HepG2 (cell line): ENCODE measurements at regions not wholly inside any gene's neighbourhood (a gene's known extent, or its start where the extent isn't known, plus 50 kb on each side); places are given as distances from the start of the nearest gene placed in this dataset.
A peak's percentile ranks its signal among the peaks of the same experiment; 100 is the strongest.

ENCODE experiments used
- ATF7 ChIP-seq, 2 experiments: fragments of 450-650 bp in 1 of 2; sonication (generic) in 1 of 2; formaldehyde crosslinking in 1 of 2; IDR thresholded peaks; 2 replicates each; pipeline versions ENCODE4 v1.4.0 to v1.6.1; 2016 to 2020; ENCODE audit warnings: antibody characterized with exemption in 1 of 2, mild to moderate bottlenecking in 1 of 2, missing genetic modification reagents in 1 of 2
- KDM3A ChIP-seq: IDR thresholded peaks from 2 replicates; pipeline ENCODE4 v1.6.1; 2018; ENCODE audit warnings: low read depth, missing compliant biosample characterization
- KDM6A ChIP-seq: IDR thresholded peaks from 2 replicates; pipeline ENCODE4 v1.6.1; 2016; ENCODE audit warnings: low read depth
- MXI1 ChIP-seq: IDR thresholded peaks from 3 replicates; pipeline ENCODE4 v1.6.1; 2012; ENCODE audit warnings: low read depth, low read length, inconsistent platforms, borderline replicate concordance
- RBFOX2 ChIP-seq: fragments of 200-400 bp; formaldehyde crosslinking; IDR thresholded peaks from 2 replicates; pipeline ENCODE4 v1.6.1; 2017; ENCODE audit warnings: low read depth, mild to moderate bottlenecking, low read length
- RFX3 ChIP-seq: IDR thresholded peaks from 2 replicates; pipeline ENCODE4 v1.6.1; 2016; ENCODE audit warnings: missing biosample characterization, missing genetic modification reagents
- SIX1 ChIP-seq: sonication (generic); formaldehyde crosslinking; IDR thresholded peaks from 2 replicates; pipeline ENCODE4 v1.4.0; 2020; ENCODE audit warnings: missing genetic modification reagents, borderline replicate concordance
- SMARCE1 ChIP-seq: fragments of 450-650 bp; IDR thresholded peaks from 2 replicates; pipeline ENCODE4 v1.6.1; 2017; ENCODE audit warnings: borderline replicate concordance
- SMYD3 ChIP-seq: sonication (generic); formaldehyde crosslinking; IDR thresholded peaks from 2 replicates; pipeline ENCODE4 v1.8.1; 2023; ENCODE audit warnings: mild to moderate bottlenecking, missing genetic modification reagents
- SNAI1 ChIP-seq: sonication (generic); formaldehyde crosslinking; IDR thresholded peaks from 2 replicates; pipeline ENCODE4 v1.5.0; 2020; ENCODE audit warnings: mild to moderate bottlenecking, missing genetic modification reagents, borderline replicate concordance
- SP1 ChIP-seq, 2 experiments: fragments of 450-650 bp in 1 of 2; sonication (generic) in 1 of 2; formaldehyde crosslinking in 1 of 2; IDR thresholded peaks; 2 replicates each; pipeline versions ENCODE4 v1.4.0 to v1.6.1; 2016 to 2020; ENCODE audit warnings: missing genetic modification reagents in 1 of 2
- THAP7 ChIP-seq: sonication (generic); formaldehyde crosslinking; IDR thresholded peaks from 2 replicates; pipeline ENCODE4 v1.8.1; 2023; ENCODE audit warnings: mild to moderate bottlenecking, missing genetic modification reagents
- ZNF143 ChIP-seq: sonication (generic); formaldehyde crosslinking; IDR thresholded peaks from 2 replicates; pipeline ENCODE4 v1.4.0; 2020; ENCODE audit warnings: missing genetic modification reagents
- ZNF263 ChIP-seq: sonication (generic); formaldehyde crosslinking; IDR thresholded peaks from 2 replicates; pipeline ENCODE4 v1.4.0; 2020; ENCODE audit warnings: missing genetic modification reagents
- ZNF549 ChIP-seq: sonication (generic); formaldehyde crosslinking; IDR thresholded peaks from 2 replicates; pipeline ENCODE4 v1.5.0; 2020; ENCODE audit warnings: missing genetic modification reagents
- ZNF615 ChIP-seq: sonication (generic); formaldehyde crosslinking; IDR thresholded peaks from 2 replicates; pipeline ENCODE4 v1.5.0; 2020; ENCODE audit warnings: mild to moderate bottlenecking, missing genetic modification reagents, borderline replicate concordance
- ZNF768 ChIP-seq: sonication (generic); formaldehyde crosslinking; IDR thresholded peaks from 2 replicates; pipeline ENCODE4 v1.4.0; 2020; ENCODE audit warnings: missing genetic modification reagents
- TF ChIP-seq, protein P1 (sequence below): sonication (generic); formaldehyde crosslinking; IDR thresholded peaks from 2 replicates; pipeline ENCODE4 v1.5.0; 2020; ENCODE audit warnings: mild to moderate bottlenecking, low read depth, missing genetic modification reagents, borderline replicate concordance
- TF ChIP-seq, protein P2 (sequence below): sonication (generic); formaldehyde crosslinking; IDR thresholded peaks from 2 replicates; pipeline ENCODE4 v1.5.0; 2020; ENCODE audit warnings: missing genetic modification reagents
- TF ChIP-seq, protein P3 (sequence below): sonication (generic); formaldehyde crosslinking; conservative IDR thresholded peaks from 2 replicates; pipeline ENCODE4 v1.5.0; 2020; ENCODE audit warnings: missing genetic modification reagents
- TF ChIP-seq, protein P4 (sequence below): sonication (generic); formaldehyde crosslinking; IDR thresholded peaks from 2 replicates; pipeline ENCODE4 v1.4.0; 2020; ENCODE audit warnings: missing genetic modification reagents, mild to moderate bottlenecking, borderline replicate concordance
- TF ChIP-seq, protein P5 (sequence below): sonication (generic); formaldehyde crosslinking; IDR thresholded peaks from 2 replicates; pipeline ENCODE4 v1.4.0; 2020; ENCODE audit warnings: mild to moderate bottlenecking, missing genetic modification reagents

GRCh38 chr20:50293284-50294139 lies 102.9 kb downstream of the CEBPB start (continued):
- TF ChIP-seq, protein P1, sequence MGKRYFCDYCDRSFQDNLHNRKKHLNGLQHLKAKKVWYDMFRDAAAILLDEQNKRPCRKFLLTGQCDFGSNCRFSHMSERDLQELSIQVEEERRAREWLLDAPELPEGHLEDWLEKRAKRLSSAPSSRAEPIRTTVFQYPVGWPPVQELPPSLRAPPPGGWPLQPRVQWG (CRISPR knock-in tag), result no peak
- peak; percentile 58 for TF ChIP-seq ZNF768
- TF ChIP-seq SIX1 (CRISPR knock-in tag), result no peak
- no peak; the same call in 1 of the 2 replicates for TF ChIP-seq RBFOX2
- no peak for TF ChIP-seq ZNF615 (CRISPR knock-in tag)
- TF ChIP-seq, protein P2, sequence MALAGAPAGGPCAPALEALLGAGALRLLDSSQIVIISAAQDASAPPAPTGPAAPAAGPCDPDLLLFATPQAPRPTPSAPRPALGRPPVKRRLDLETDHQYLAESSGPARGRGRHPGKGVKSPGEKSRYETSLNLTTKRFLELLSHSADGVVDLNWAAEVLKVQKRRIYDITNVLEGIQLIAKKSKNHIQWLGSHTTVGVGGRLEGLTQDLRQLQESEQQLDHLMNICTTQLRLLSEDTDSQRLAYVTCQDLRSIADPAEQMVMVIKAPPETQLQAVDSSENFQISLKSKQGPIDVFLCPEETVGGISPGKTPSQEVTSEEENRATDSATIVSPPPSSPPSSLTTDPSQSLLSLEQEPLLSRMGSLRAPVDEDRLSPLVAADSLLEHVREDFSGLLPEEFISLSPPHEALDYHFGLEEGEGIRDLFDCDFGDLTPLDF, result no peak
- TF ChIP-seq SMYD3 (CRISPR knock-in tag), result no peak
- TF ChIP-seq MXI1, result no peak
- TF ChIP-seq KDM6A (CRISPR knock-in tag), result no peak
- TF ChIP-seq SMARCE1, result no peak
- no peak for TF ChIP-seq ZNF263 (CRISPR knock-in tag)
- no peak for TF ChIP-seq ZNF549 (CRISPR knock-in tag)
- no peak for TF ChIP-seq KDM3A (CRISPR knock-in tag)
- TF ChIP-seq, protein P3, sequence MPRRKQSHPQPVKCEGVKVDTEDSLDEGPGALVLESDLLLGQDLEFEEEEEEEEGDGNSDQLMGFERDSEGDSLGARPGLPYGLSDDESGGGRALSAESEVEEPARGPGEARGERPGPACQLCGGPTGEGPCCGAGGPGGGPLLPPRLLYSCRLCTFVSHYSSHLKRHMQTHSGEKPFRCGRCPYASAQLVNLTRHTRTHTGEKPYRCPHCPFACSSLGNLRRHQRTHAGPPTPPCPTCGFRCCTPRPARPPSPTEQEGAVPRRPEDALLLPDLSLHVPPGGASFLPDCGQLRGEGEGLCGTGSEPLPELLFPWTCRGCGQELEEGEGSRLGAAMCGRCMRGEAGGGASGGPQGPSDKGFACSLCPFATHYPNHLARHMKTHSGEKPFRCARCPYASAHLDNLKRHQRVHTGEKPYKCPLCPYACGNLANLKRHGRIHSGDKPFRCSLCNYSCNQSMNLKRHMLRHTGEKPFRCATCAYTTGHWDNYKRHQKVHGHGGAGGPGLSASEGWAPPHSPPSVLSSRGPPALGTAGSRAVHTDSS (CRISPR knock-in tag), result no peak
- 0 out of 2 replicates have a peak, but pooled peaks have one; percentile 3 for TF ChIP-seq SNAI1 (CRISPR knock-in tag)
- no peak; the same call in 1 of the 2 replicates for TF ChIP-seq ZNF143 (CRISPR knock-in tag)
- TF ChIP-seq SP1 (IDR thresholded peaks at IDR 0.05), result no peak
- no peak for TF ChIP-seq SP1 (CRISPR knock-in tag; IDR thresholded peaks at IDR 0.05)
- TF ChIP-seq, protein P4, sequence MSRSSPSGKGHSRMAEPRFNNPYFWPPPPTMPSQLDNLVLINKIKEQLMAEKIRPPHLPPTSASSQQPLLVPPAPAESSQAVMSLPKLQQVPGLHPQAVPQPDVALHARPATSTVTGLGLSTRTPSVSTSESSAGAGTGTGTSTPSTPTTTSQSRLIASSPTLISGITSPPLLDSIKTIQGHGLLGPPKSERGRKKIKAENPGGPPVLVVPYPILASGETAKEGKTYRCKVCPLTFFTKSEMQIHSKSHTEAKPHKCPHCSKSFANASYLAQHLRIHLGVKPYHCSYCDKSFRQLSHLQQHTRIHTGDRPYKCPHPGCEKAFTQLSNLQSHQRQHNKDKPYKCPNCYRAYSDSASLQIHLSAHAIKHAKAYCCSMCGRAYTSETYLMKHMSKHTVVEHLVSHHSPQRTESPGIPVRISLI (CRISPR knock-in tag), result no peak
- no peak for TF ChIP-seq ATF7 (IDR thresholded peaks at IDR 0.05)
- no peak for TF ChIP-seq ATF7 (CRISPR knock-in tag; IDR thresholded peaks at IDR 0.05)
- peak; percentile 52; the same call in 1 of the 2 replicates for TF ChIP-seq THAP7 (CRISPR knock-in tag)
- TF ChIP-seq, protein P5, sequence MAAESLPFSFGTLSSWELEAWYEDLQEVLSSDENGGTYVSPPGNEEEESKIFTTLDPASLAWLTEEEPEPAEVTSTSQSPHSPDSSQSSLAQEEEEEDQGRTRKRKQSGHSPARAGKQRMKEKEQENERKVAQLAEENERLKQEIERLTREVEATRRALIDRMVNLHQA (CRISPR knock-in tag), result no peak
- no peak for TF ChIP-seq RFX3 (CRISPR knock-in tag)
